RPMI7951 (cell line): ENCODE measurements at regions not wholly inside any gene's neighbourhood (a gene's known extent, or its start where the extent isn't known, plus 50 kb on each side); places are given as distances from the start of the nearest gene placed in this dataset.
"Not testable (repeated sequence)": the region's sequence is repeated elsewhere in the genome, so short reads cannot be mapped to it uniquely, and the experiment has no call there.

Experiments used
- DNase-seq: peaks from one replicate; pipeline ENCODE4 v3.0.0-alpha.2; 2012; ENCODE audit warnings: low read depth

DNA sequence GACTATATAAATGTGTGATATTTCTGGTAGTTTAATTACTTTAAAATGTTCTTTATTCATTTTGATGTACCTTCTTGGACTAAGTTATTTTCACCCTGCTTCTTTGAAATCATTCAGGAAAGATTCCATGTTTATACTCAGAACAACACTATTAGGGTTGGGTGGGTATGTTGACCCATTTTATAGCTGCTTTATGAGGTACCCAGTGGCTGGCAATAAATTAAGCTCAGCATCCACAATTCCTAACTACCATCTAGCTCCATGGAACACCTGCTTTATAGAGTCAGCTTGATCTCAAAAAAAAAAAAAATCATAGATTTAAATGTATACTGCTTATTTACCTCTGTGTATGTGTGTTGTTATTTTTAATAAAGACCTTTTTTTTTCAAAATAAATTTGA, 78.9 kb upstream of the ZNF91 start:
- DNase-seq, result no peak

DNA sequence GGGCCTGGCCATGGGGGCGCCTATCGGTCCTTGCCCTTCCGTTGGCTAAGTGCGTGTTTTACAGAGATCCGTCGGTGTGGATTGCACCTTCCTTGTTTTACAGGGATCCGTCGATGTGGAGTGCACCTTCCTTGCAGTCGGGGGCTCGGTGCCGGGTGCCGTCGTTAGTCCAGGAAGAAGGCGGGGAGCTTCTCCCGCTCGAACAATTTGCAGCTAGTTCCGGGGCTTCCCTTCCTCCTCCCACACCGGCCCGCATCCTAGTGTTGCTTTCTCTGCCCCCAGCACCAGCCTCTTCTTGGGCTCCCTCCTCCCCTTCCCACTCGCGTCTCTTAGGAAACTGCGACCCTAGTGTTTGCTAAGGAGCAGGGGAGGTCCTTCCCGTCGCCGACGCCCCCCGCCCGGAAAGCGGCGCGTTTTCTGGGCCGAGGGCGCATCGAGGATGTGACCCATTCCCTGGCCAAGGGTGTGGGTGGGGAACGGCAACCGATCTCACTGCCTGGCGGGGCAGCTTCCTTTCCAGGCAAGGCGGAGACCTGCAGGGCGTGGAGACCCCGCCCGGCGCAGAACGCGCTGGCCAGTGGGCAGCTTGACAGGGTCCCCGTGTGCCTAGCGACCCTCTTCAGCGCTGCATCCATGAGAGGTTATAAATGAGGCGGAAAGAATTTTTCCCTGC, 75.7 kb upstream of the ZNF91 start:
- DNase-seq, result peak; percentile 39

DNA sequence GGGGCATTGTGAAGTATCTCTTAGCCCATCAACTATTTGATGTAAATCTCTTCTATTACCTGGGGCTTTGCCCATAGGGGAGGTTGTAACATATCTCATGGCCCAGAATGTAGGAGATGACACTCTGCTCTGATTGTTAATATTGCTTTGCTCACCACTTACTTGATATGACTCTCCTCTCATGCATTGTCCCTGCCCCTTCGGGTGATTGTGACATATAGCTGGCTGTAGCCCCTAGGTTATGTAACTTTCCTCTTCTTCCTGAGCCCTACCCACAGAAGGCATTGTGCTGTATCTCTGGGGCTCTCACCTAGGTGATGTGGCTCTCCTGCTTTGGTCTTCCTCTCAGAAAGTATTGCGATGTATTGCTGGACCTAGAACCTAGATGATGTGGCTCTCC, 69.1 kb upstream of the ZNF91 start:
- DNase-seq, result not testable (repeated sequence)

DNA sequence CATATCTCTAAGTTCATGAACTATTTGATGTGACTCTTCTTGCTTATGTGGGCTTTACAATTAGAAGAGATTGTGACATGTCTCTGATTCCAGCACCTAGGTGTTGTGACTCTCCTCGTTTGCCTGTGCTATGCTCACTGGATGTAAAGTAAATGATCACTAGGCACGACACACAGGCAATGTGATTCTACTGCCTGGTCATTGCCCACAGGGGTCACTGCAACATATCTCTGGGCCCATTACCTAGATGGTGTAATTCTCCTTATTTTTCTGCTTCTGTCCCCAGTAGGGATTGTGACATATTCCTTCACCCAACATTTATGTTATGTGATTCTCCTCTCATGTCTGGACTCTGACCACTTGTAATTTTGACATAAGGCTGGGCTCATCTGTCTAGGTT, 65.8 kb upstream of the ZNF91 start:
- no peak for DNase-seq

DNA sequence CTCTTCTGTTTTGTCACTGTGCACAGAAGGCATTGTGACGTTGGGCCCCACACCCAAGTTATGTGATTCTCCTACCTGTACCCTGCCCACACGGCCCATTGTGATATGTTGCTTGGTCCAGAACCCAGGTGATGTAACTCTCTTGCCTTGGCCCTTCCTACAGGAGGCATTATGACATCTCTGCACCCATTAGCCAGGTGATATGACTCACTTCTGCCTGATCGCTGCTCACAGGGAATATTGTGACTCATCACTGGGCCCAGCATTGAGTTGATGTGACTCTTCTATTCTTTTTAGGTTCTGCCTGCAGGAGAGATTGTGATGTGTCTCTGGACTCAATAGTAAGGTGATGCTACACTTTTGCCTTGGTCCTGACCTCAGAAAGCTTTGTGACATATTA, 65.4 kb upstream of the ZNF91 start:
- DNase-seq, result peak; percentile 40
